ENCODE measurements at regions not wholly inside any gene's neighbourhood (a gene's known extent, or its start where the extent isn't known, plus 50 kb on each side); places are given as distances from the start of the nearest gene placed in this dataset.
A peak's percentile ranks its signal among the peaks of the same experiment; 100 is the strongest.

GRCh38 chr3:68306571-68306970 is 625.8 kb downstream of the TAFA4 start:
- H3K27ac ChIP-seq: no peak overlapping the region
- no peaks in the 10 kb centered on the region for H3K9me3 ChIP-seq (replicated peaks)
- no peaks in the 10 kb centered on the region for H3K36me3 ChIP-seq
- H3K4me3 ChIP-seq: no peak overlapping the region
- peak; percentile 33 to 68 for DNase-seq
- H3K4me1 ChIP-seq: no peaks in the 10 kb centered on the region
- no peaks in the 10 kb centered on the region for H3K27me3 ChIP-seq

- Histone ChIP-seq H3K27ac (no peak overlapping the region), H3K4me1 (no peaks in the 10 kb centered on the region), H3K9me3 (replicated peaks) (no peaks in the 10 kb centered on the region), H3K4me3 (no peak overlapping the region), H3K36me3 (no peaks in the 10 kb centered on the region), H3K27me3 (no peaks in the 10 kb centered on the region)
- DNase-seq: no peak
These were observed 636.9 kb downstream of the TAFA4 start for GRCh38 chr3:68295457-68295856.

- no peaks in the 10 kb centered on the region for H3K36me3 ChIP-seq
- H3K4me3 ChIP-seq: no peak overlapping the region
- DNase-seq: no peak
- H3K27me3 ChIP-seq: no peaks in the 10 kb centered on the region
- H3K4me1 ChIP-seq: no peaks in the 10 kb centered on the region
- no peaks in the 10 kb centered on the region for H3K9me3 ChIP-seq (replicated peaks)
- no peak overlapping the region for H3K27ac ChIP-seq
These were observed 635.9 kb upstream of the SUCLG2 start for GRCh38 chr3:68290333-68290732.

- H3K9me3 ChIP-seq (replicated peaks): no peaks in the 10 kb centered on the region
- no peaks in the 10 kb centered on the region for H3K4me1 ChIP-seq
- no peak overlapping the region for H3K27ac ChIP-seq
- no peaks in the 10 kb centered on the region for H3K36me3 ChIP-seq
- no peak overlapping the region for H3K4me3 ChIP-seq
- H3K27me3 ChIP-seq: no peaks in the 10 kb centered on the region
- DNase-seq: no peak
These were observed 633.7 kb upstream of the SUCLG2 start for GRCh38 chr3:68288085-68288484.

- Histone ChIP-seq H3K36me3 (no peaks in the 10 kb centered on the region), H3K4me1 (no peaks in the 10 kb centered on the region), H3K27me3 (no peaks in the 10 kb centered on the region), H3K4me3 (no peak overlapping the region), H3K9me3 (replicated peaks) (no peaks in the 10 kb centered on the region), H3K27ac (no peak overlapping the region)
- no peak for DNase-seq
These were observed 632.7 kb upstream of the SUCLG2 start for GRCh38 chr3:68287101-68287500.

GRCh38 chr3:68274286-68274685 is 619.9 kb upstream of the SUCLG2 start:
- H3K4me3 ChIP-seq: no peak overlapping the region
- no peaks in the 10 kb centered on the region for H3K36me3 ChIP-seq
- H3K27ac ChIP-seq: no peak overlapping the region
- no peak for DNase-seq
- no peaks in the 10 kb centered on the region for H3K4me1 ChIP-seq
- no peaks in the 10 kb centered on the region for H3K9me3 ChIP-seq (replicated peaks)
- H3K27me3 ChIP-seq: no peaks in the 10 kb centered on the region

GRCh38 chr3:68271145-68271544 is 616.7 kb upstream of the SUCLG2 start:
- H3K27ac ChIP-seq: no peak overlapping the region
- H3K36me3 ChIP-seq: no peaks in the 10 kb centered on the region
- H3K27me3 ChIP-seq: no peaks in the 10 kb centered on the region
- DNase-seq: peak in 1 of 2 experiments; percentile 10
- H3K9me3 ChIP-seq (replicated peaks): no peaks in the 10 kb centered on the region
- H3K4me3 ChIP-seq: no peak overlapping the region
- no peaks in the 10 kb centered on the region for H3K4me1 ChIP-seq

- Histone ChIP-seq H3K36me3 (no peaks in the 10 kb centered on the region), H3K27ac (no peak overlapping the region), H3K4me3 (no peak overlapping the region), H3K9me3 (replicated peaks) (no peaks in the 10 kb centered on the region), H3K27me3 (no peaks in the 10 kb centered on the region), H3K4me1 (no peaks in the 10 kb centered on the region)
- no peak for DNase-seq
These were observed 602.3 kb upstream of the SUCLG2 start for GRCh38 chr3:68256635-68257223.

- Histone ChIP-seq H3K4me1 (no peaks in the 10 kb centered on the region), H3K36me3 (no peaks in the 10 kb centered on the region)
- DNase-seq: no peak
These were observed 594.9 kb upstream of the SUCLG2 start for GRCh38 chr3:68249265-68249664.

GRCh38 chr3:68242606-68243005 is 588.2 kb upstream of the SUCLG2 start:
- Histone ChIP-seq H3K27ac (no peak overlapping the region), H3K27me3 (no peaks in the 10 kb centered on the region), H3K4me3 (no peak overlapping the region)

More at GRCh38 chr3:68249265-68249664, 594.9 kb upstream of the SUCLG2 start:
- Histone ChIP-seq H3K27ac (no peak overlapping the region), H3K4me3 (no peak overlapping the region), H3K9me3 (replicated peaks) (no peaks in the 10 kb centered on the region), H3K27me3 (no peaks in the 10 kb centered on the region)

GRCh38 chr3:68239542-68239941 is 585.1 kb upstream of the SUCLG2 start:
- no peak overlapping the region for H3K4me3 ChIP-seq
- no peaks in the 10 kb centered on the region for H3K27me3 ChIP-seq
- H3K9me3 ChIP-seq (replicated peaks): no peaks in the 10 kb centered on the region
- DNase-seq: no peak
- no peaks in the 10 kb centered on the region for H3K36me3 ChIP-seq
- H3K4me1 ChIP-seq: no peaks in the 10 kb centered on the region
- no peak overlapping the region for H3K27ac ChIP-seq

More at GRCh38 chr3:68242606-68243005, 588.2 kb upstream of the SUCLG2 start:
- no peaks in the 10 kb centered on the region for H3K36me3 ChIP-seq
- DNase-seq: no peak
- H3K9me3 ChIP-seq (replicated peaks): no peaks in the 10 kb centered on the region
- no peaks in the 10 kb centered on the region for H3K4me1 ChIP-seq

- Histone ChIP-seq H3K27me3 (no peaks in the 10 kb centered on the region), H3K27ac (no peak overlapping the region), H3K36me3 (no peaks in the 10 kb centered on the region), H3K4me3 (no peak overlapping the region), H3K4me1 (no peaks in the 10 kb centered on the region), H3K9me3 (replicated peaks) (no peaks in the 10 kb centered on the region)
- no peak for DNase-seq
These were observed 579.8 kb upstream of the SUCLG2 start for GRCh38 chr3:68234076-68234780.

GRCh38 chr3:68228856-68229255 is 574.4 kb upstream of the SUCLG2 start:
- no peak for DNase-seq
- Histone ChIP-seq H3K4me1 (no peaks in the 10 kb centered on the region), H3K4me3 (no peak overlapping the region), H3K27me3 (no peaks in the 10 kb centered on the region), H3K27ac (no peak overlapping the region), H3K9me3 (replicated peaks) (no peaks in the 10 kb centered on the region), H3K36me3 (no peaks in the 10 kb centered on the region)

GRCh38 chr3:68220832-68221231 is 566.4 kb upstream of the SUCLG2 start:
- H3K9me3 ChIP-seq (replicated peaks): no peaks in the 10 kb centered on the region
- no peak for DNase-seq
- H3K4me1 ChIP-seq: no peaks in the 10 kb centered on the region
- H3K27me3 ChIP-seq: no peaks in the 10 kb centered on the region
- no peaks in the 10 kb centered on the region for H3K36me3 ChIP-seq
- H3K4me3 ChIP-seq: no peak overlapping the region
- H3K27ac ChIP-seq: no peak overlapping the region

- Histone ChIP-seq H3K4me3 (no peak overlapping the region), H3K36me3 (no peaks in the 10 kb centered on the region), H3K27ac (no peak overlapping the region), H3K4me1 (no peaks in the 10 kb centered on the region), H3K27me3 (no peaks in the 10 kb centered on the region), H3K9me3 (replicated peaks) (no peaks in the 10 kb centered on the region)
- DNase-seq: no peak
These were observed 557.2 kb upstream of the SUCLG2 start for GRCh38 chr3:68211637-68212036.

GRCh38 chr3:68210635-68211034 is 556.2 kb upstream of the SUCLG2 start:
- Histone ChIP-seq H3K27me3 (no peaks in the 10 kb centered on the region), H3K27ac (no peak overlapping the region), H3K36me3 (no peaks in the 10 kb centered on the region), H3K4me3 (no peak overlapping the region), H3K9me3 (replicated peaks) (no peaks in the 10 kb centered on the region), H3K4me1 (no peaks in the 10 kb centered on the region)
- DNase-seq: no peak

All from SJCRH30 (cell line).